ENCODE measurements at regions not wholly inside any gene's neighbourhood (a gene's known extent, or its start where the extent isn't known, plus 50 kb on each side); places are given as distances from the start of the nearest gene placed in this dataset.

DNA sequence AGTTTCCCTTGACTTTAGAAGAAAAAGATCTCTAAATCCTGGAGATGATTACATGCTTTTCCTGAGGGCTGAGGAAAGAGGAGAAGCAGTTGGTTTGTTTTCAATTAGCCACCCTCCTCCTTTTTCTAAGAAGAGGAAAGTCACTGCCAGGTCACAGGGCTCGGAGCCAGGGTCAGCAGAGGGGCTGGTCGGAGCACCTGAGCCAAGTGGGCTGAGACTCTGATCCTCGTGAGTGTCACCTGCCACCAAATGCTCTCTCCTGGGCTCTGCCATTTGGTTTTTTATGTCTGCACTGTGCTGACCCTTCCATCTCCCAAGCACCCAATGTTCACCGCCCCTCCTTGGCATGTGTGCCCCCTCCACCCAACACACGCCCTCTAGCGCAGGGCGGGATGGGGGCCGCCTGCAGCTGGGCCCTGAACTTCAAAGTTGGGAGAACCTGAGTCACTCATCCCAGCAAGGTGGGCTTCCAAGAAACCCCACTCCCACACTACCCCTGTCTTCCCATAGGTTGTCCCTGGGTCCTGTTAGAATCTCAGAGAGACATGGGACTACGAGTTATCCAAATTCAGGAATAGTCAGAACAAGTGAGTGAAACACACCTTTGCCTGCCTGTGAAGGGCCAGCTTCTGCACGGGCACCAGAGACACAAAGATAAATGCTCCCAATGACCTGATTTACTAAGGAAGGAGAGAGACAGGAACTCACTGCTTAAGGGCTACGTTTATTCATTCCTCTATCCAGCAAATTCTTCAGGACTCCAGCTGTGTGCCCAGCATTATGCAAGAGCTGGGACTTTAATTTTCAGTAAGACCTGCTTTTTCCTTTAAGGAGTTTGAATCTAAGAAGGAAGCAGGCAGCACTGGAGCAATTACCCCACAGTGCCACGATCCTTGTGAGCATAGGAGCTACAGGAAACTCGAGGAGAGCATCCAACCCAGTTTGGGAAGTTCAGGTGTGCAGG lies 127.5 kb downstream of the RHOU start:
- Histone ChIP-seq H3K36me3 (ENCODE audit: insufficient read depth, low read length, poor library complexity, severe bottlenecking) (no peaks in the 10 kb centered on the region), H3K4me3 (ENCODE audit: low read depth, low read length, poor library complexity, severe bottlenecking) (no peak overlapping the region), H3K4me1 (ENCODE audit: insufficient read depth, low read length, poor library complexity, severe bottlenecking) (no peaks in the 10 kb centered on the region), H3K9me3 (ENCODE audit: low read depth, low read length, poor library complexity, severe bottlenecking) (no peaks in the 10 kb centered on the region), H3K27me3 (replicated peaks; ENCODE audit: insufficient read depth, low read depth, low read length, poor library complexity) (peaks cover 16% of the 10 kb centered on the region), H3K27ac (ENCODE audit: low read depth, low read length, poor library complexity, severe bottlenecking) (no peak overlapping the region)
- BruUV-seq (replicated peaks), result no TSS peak
- no peak for DNase-seq (ENCODE audit: low spot score)
- no peak for TF ChIP-seq EZH2 (IDR thresholded peaks at IDR 0.05; ENCODE audit: borderline replicate concordance, low read depth, low read length, poor library complexity, severe bottlenecking)
- TF ChIP-seq CTCF (conservative IDR thresholded peaks at IDR 0.05; ENCODE audit: low read depth, low read length), result no peak
- CTCF ChIA-PET, result no interaction called here
- intact Hi-C loops (cut with micrococcal nuclease; ENCODE audit: unreplicated experiment), result no loop called here
- POLR2A ChIA-PET (ENCODE audit: low non-redundant PET), result no interaction called here

DNA sequence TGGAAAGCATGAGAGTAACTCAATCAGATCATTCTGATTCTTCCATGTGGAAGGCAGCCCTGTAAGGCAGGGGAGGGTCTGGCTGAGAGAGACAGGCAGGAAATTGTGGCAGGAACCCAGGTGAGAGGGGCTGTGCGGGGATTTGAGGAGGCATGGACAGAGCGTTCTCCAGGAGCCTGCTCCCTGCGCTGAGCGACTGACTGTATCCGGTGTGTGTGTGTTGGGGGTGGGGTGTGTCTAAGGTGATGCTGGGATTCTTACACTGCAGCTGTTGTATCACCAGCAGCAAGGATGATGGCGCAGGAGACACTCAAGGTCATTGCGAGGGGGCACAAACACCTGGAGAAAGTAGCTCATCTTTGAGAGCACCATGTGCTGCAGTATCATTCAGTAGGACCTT lies 128.5 kb downstream of the RHOU start:
- TF ChIP-seq EZH2 (IDR thresholded peaks at IDR 0.05; ENCODE audit: borderline replicate concordance, low read depth, low read length, poor library complexity, severe bottlenecking) (no peak), CTCF (conservative IDR thresholded peaks at IDR 0.05; ENCODE audit: low read depth, low read length) (no peak)
- Histone ChIP-seq H3K9me3 (ENCODE audit: low read depth, low read length, poor library complexity, severe bottlenecking) (no peaks in the 10 kb centered on the region), H3K27me3 (replicated peaks; ENCODE audit: insufficient read depth, low read depth, low read length, poor library complexity) (peaks cover 10% of the 10 kb centered on the region), H3K4me3 (ENCODE audit: low read depth, low read length, poor library complexity, severe bottlenecking) (no peak overlapping the region), H3K27ac (ENCODE audit: low read depth, low read length, poor library complexity, severe bottlenecking) (no peak overlapping the region), H3K36me3 (ENCODE audit: insufficient read depth, low read length, poor library complexity, severe bottlenecking) (no peaks in the 10 kb centered on the region), H3K4me1 (ENCODE audit: insufficient read depth, low read length, poor library complexity, severe bottlenecking) (no peaks in the 10 kb centered on the region)
- intact Hi-C loops (cut with micrococcal nuclease; ENCODE audit: unreplicated experiment), result no loop called here
- DNase-seq (ENCODE audit: low spot score), result no peak
- BruUV-seq (replicated peaks), result no TSS peak
- POLR2A ChIA-PET (ENCODE audit: low non-redundant PET), result interaction anchor here (0.6 kb wide), 1 partner anchor 166 kb away, joined by 3 read pairs; no protein-coding TSS in a partner anchor
- CTCF ChIA-PET, result no interaction called here

- no peaks in the 10 kb centered on the region for H3K9me3 ChIP-seq (ENCODE audit: low read depth, low read length, poor library complexity, severe bottlenecking)
- CTCF ChIA-PET, result no interaction called here
- no peak for TF ChIP-seq EZH2 (IDR thresholded peaks at IDR 0.05; ENCODE audit: borderline replicate concordance, low read depth, low read length, poor library complexity, severe bottlenecking)
- no peak for TF ChIP-seq CTCF (conservative IDR thresholded peaks at IDR 0.05; ENCODE audit: low read depth, low read length)
- peaks cover 3% of the 10 kb centered on the region for H3K27me3 ChIP-seq (replicated peaks; ENCODE audit: insufficient read depth, low read depth, low read length, poor library complexity)
- H3K27ac ChIP-seq (ENCODE audit: low read depth, low read length, poor library complexity, severe bottlenecking), result no peak overlapping the region
- no TSS peak for BruUV-seq (replicated peaks)
- POLR2A ChIA-PET (ENCODE audit: low non-redundant PET), result no interaction called here
- no peak overlapping the region for H3K4me3 ChIP-seq (ENCODE audit: low read depth, low read length, poor library complexity, severe bottlenecking)
- no peaks in the 10 kb centered on the region for H3K36me3 ChIP-seq (ENCODE audit: insufficient read depth, low read length, poor library complexity, severe bottlenecking)
- no peaks in the 10 kb centered on the region for H3K4me1 ChIP-seq (ENCODE audit: insufficient read depth, low read length, poor library complexity, severe bottlenecking)
- no peak for DNase-seq (ENCODE audit: low spot score)
- intact Hi-C loops (cut with micrococcal nuclease; ENCODE audit: unreplicated experiment), result no loop called here
These were observed 130.5 kb downstream of the RHOU start for GRCh38 chr1:228865627-228866330.
